Panc1 (cell line): ENCODE measurements at regions not wholly inside any gene's neighbourhood (a gene's known extent, or its start where the extent isn't known, plus 50 kb on each side); places are given as distances from the start of the nearest gene placed in this dataset.

Experiments
- CTCF ChIP-seq: fragments of 450-650 bp; IDR thresholded peaks from 2 replicates; pipeline ENCODE4 v1.5.1; 2017; ENCODE audit warnings: mild to moderate bottlenecking
- SIN3A ChIP-seq: IDR thresholded peaks from 2 replicates; pipeline ENCODE4 v1.6.1; 2012; ENCODE audit warnings: low read depth, mild to moderate bottlenecking, low read length, moderate library complexity, borderline replicate concordance; ENCODE audit not compliant: insufficient read depth
- TCF7L2 ChIP-seq: IDR thresholded peaks from 2 replicates; pipeline ENCODE4 v1.6.1; 2011; ENCODE audit warnings: mild to moderate bottlenecking, low read depth, low read length, inconsistent platforms
- TF ChIP-seq, protein P1 (sequence below), 2 experiments: IDR thresholded peaks; 2 replicates each; pipeline ENCODE4 v1.6.1; 2011 to 2012; ENCODE audit warnings: low read depth in 2 of 2, control low read depth in 1 of 2, low read length in 1 of 2, mild to moderate bottlenecking in 1 of 2, moderate library complexity in 1 of 2; ENCODE audit not compliant: insufficient read depth in 1 of 2

- TF ChIP-seq CTCF (no peak), SIN3A (no peak), TCF7L2 (no peak)
- TF ChIP-seq, protein P1, sequence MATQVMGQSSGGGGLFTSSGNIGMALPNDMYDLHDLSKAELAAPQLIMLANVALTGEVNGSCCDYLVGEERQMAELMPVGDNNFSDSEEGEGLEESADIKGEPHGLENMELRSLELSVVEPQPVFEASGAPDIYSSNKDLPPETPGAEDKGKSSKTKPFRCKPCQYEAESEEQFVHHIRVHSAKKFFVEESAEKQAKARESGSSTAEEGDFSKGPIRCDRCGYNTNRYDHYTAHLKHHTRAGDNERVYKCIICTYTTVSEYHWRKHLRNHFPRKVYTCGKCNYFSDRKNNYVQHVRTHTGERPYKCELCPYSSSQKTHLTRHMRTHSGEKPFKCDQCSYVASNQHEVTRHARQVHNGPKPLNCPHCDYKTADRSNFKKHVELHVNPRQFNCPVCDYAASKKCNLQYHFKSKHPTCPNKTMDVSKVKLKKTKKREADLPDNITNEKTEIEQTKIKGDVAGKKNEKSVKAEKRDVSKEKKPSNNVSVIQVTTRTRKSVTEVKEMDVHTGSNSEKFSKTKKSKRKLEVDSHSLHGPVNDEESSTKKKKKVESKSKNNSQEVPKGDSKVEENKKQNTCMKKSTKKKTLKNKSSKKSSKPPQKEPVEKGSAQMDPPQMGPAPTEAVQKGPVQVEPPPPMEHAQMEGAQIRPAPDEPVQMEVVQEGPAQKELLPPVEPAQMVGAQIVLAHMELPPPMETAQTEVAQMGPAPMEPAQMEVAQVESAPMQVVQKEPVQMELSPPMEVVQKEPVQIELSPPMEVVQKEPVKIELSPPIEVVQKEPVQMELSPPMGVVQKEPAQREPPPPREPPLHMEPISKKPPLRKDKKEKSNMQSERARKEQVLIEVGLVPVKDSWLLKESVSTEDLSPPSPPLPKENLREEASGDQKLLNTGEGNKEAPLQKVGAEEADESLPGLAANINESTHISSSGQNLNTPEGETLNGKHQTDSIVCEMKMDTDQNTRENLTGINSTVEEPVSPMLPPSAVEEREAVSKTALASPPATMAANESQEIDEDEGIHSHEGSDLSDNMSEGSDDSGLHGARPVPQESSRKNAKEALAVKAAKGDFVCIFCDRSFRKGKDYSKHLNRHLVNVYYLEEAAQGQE (IDR thresholded peaks at IDR 0.05; ENCODE audit: insufficient read depth in 1 of 2, low read depth in 2 of 2, low read length in 1 of 2): no peak
Observed at GRCh38 chr17:36816907-36817288, 120.4 kb upstream of the LHX1 start.
